ENCODE measurements at regions not wholly inside any gene's neighbourhood (a gene's known extent, or its start where the extent isn't known, plus 50 kb on each side); places are given as distances from the start of the nearest gene placed in this dataset.

DNA sequence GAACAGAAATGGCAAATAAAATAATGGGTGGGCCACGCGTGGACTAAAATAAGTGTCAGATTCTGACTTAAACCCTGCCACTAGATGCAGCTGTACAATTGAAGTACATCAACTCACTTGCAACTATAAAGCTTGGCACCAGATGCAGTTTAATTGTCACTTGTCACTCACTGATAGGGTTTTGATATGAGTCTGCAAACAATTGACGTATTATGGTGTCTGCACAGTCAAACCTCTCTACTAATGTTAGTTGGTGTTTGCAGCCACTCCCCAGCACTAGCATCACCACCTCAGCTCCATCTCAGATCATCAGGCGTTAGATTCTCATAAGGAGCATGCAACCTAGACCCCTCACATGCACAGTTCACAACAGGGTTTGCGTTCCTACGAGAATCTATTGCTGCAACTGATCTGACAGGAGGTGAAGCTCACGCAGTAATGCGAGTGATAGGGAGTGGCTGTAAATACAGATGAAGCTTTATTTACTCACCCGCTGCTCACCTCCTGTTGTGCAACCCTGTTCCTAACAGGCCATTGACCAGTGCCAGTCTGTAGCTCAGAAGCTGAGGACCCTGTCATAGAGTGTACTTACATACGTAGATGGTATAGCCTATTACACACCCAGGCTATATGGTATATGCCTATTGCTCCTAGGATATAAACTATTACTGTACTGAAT, 72.1 kb upstream of the SEMA6A start:
- intact Hi-C loops (cut with micrococcal nuclease), result no loop called here

DNA sequence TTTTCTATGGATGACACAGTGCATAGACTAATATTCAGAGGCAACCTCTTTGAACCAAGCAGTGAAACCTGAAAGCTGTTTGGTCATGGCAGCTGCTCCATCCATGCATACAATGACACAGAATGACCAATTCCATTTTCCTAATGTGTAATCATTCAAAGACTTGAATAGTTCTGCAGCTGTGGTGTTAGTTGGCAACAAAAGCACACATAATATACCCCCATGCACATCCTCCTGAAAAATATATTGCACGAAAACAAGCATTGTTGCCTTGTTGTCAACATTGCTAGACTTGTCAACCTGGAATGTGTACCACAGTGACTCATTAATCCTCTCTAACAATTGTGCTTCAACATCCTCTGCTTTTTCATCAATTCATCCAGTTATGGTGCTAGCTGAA, 71.0 kb upstream of the SEMA6A start:
- Histone ChIP-seq H2AFZ (ENCODE audit: low read depth, low read length) (no peak overlapping the region), H3K27ac (ENCODE audit: insufficient read depth, low read depth, low read length) (no peak overlapping the region), H3K36me3 (ENCODE audit: control insufficient read depth in 2 of 2, extremely low read depth in 1 of 2, insufficient read depth in 2 of 2, low read length in 2 of 2) (no peaks in the 10 kb centered on the region), H3K9me1 (replicated peaks; ENCODE audit: control insufficient read depth, extremely low read depth, insufficient read depth, low read length) (no peaks in the 10 kb centered on the region), H3K27me3 (ENCODE audit: control insufficient read depth in 2 of 2, insufficient read depth in 2 of 2, low read length in 2 of 2) (no peaks in the 10 kb centered on the region), H3K9me3 (replicated peaks; ENCODE audit: control insufficient read depth, insufficient read depth, low read length) (no peaks in the 10 kb centered on the region), H3K9ac (replicated peaks; ENCODE audit: extremely low read depth, insufficient read depth, low read length) (no peak overlapping the region), H3K4me2 (ENCODE audit: insufficient read depth, low read length) (no peak overlapping the region), H4K20me1 (replicated peaks; ENCODE audit: control insufficient read depth, extremely low read depth, insufficient read depth, low read length) (no peaks in the 10 kb centered on the region), H3K4me3 (replicated peaks in 1 of 3; ENCODE audit: insufficient read depth in 1 of 3, low read depth in 1 of 3, low read length in 3 of 3) (no peak overlapping the region), H3K4me1 (ENCODE audit: control insufficient read depth, extremely low read depth, insufficient read depth, low read length) (no peaks in the 10 kb centered on the region), H3K79me2 (ENCODE audit: control insufficient read depth, insufficient read depth, low read length) (no peaks in the 10 kb centered on the region)
- intact Hi-C loops (cut with micrococcal nuclease) (no loop called here), dilution Hi-C loops (cut with MboI; ENCODE audit: extremely low pct_ligation_motif_present, low sequenced_read_pairs) (no loop called here)
- BruUV-seq (replicated peaks), result no TSS peak
- FAIRE-seq, result no peak
- POLR2A ChIA-PET, result no interaction called here
- CTCF ChIA-PET, result no interaction called here
- TF ChIP-seq MYC (IDR thresholded peaks at IDR 0.05; ENCODE audit: low read depth, low read length), result no peak
- DNase-seq (ENCODE audit: low read depth, low spot score), result no peak

More for the DNA sequence above, 72.1 kb upstream of the SEMA6A start:
- BruUV-seq (replicated peaks), result no TSS peak
- Histone ChIP-seq H3K79me2 (ENCODE audit: control insufficient read depth, insufficient read depth, low read length) (no peaks in the 10 kb centered on the region), H3K9me3 (replicated peaks; ENCODE audit: control insufficient read depth, insufficient read depth, low read length) (no peaks in the 10 kb centered on the region), H3K4me2 (ENCODE audit: insufficient read depth, low read length) (no peak overlapping the region), H3K27ac (ENCODE audit: insufficient read depth, low read depth, low read length) (no peak overlapping the region), H3K4me3 (replicated peaks in 1 of 3; ENCODE audit: insufficient read depth in 1 of 3, low read depth in 1 of 3, low read length in 3 of 3) (no peak overlapping the region), H3K9ac (replicated peaks; ENCODE audit: extremely low read depth, insufficient read depth, low read length) (no peak overlapping the region), H4K20me1 (replicated peaks; ENCODE audit: control insufficient read depth, extremely low read depth, insufficient read depth, low read length) (no peaks in the 10 kb centered on the region), H3K36me3 (ENCODE audit: control insufficient read depth in 2 of 2, extremely low read depth in 1 of 2, insufficient read depth in 2 of 2, low read length in 2 of 2) (no peaks in the 10 kb centered on the region), H2AFZ (ENCODE audit: low read depth, low read length) (no peak overlapping the region), H3K4me1 (ENCODE audit: control insufficient read depth, extremely low read depth, insufficient read depth, low read length) (no peaks in the 10 kb centered on the region), H3K9me1 (replicated peaks; ENCODE audit: control insufficient read depth, extremely low read depth, insufficient read depth, low read length) (no peaks in the 10 kb centered on the region), H3K27me3 (ENCODE audit: control insufficient read depth in 2 of 2, insufficient read depth in 2 of 2, low read length in 2 of 2) (no peaks in the 10 kb centered on the region)
- TF ChIP-seq EZH2 (IDR thresholded peaks at IDR 0.05; ENCODE audit: borderline replicate concordance, low read depth, low read length, severe bottlenecking) (no peak), JUN (IDR thresholded peaks at IDR 0.05; ENCODE audit: borderline replicate concordance, insufficient read depth, insufficient read length, low read depth) (no peak), POLR2AphosphoS5 (IDR thresholded peaks at IDR 0.05; ENCODE audit: insufficient read depth, low read depth, low read length) (no peak), MYC (IDR thresholded peaks at IDR 0.05; ENCODE audit: low read depth, low read length) (no peak)
- TF ChIP-seq, protein P1, sequence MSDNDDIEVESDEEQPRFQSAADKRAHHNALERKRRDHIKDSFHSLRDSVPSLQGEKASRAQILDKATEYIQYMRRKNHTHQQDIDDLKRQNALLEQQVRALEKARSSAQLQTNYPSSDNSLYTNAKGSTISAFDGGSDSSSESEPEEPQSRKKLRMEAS (IDR thresholded peaks at IDR 0.05; ENCODE audit: insufficient read depth, insufficient read length), result no peak
- ChIA-PET CTCF (no interaction called here), POLR2A (no interaction called here)
- DNase-seq (ENCODE audit: low read depth, low spot score), result no peak
- dilution Hi-C loops (cut with MboI; ENCODE audit: extremely low pct_ligation_motif_present, low sequenced_read_pairs), result no loop called here
- FAIRE-seq, result no peak
